CMK (cell line): ENCODE measurements at regions not wholly inside any gene's neighbourhood (a gene's known extent, or its start where the extent isn't known, plus 50 kb on each side); places are given as distances from the start of the nearest gene placed in this dataset.
A peak's percentile ranks its signal among the peaks of the same experiment; 100 is the strongest.

Experiments
- DNase-seq: peaks from one replicate; pipeline ENCODE4 v3.0.0-alpha.2; 2010; ENCODE audit warnings: low read depth

GRCh38 chr2:128473175-128474035, 154.7 kb upstream of the HS6ST1 start:
- DNase-seq = peak; percentile 98

GRCh38 chr2:128474036-128474955, 155.6 kb upstream of the HS6ST1 start:
- DNase-seq = peak; percentile 46

GRCh38 chr2:128474962-128475361, 156.3 kb upstream of the HS6ST1 start:
- DNase-seq = no peak

GRCh38 chr2:128475427-128476211, 157.0 kb upstream of the HS6ST1 start:
- no peak for DNase-seq

GRCh38 chr2:128477026-128477820, 158.6 kb upstream of the HS6ST1 start:
- DNase-seq = no peak

- no peak for DNase-seq
These were observed 159.2 kb upstream of the HS6ST1 start for GRCh38 chr2:128477891-128478290.

GRCh38 chr2:128485761-128486639, 167.3 kb upstream of the HS6ST1 start:
- no peak for DNase-seq

GRCh38 chr2:128486640-128487375, 168.1 kb upstream of the HS6ST1 start:
- no peak for DNase-seq

- no peak for DNase-seq
These were observed 169.2 kb upstream of the HS6ST1 start for GRCh38 chr2:128487650-128488387.

GRCh38 chr2:128488434-128488833, 169.8 kb upstream of the HS6ST1 start:
- DNase-seq = no peak

- DNase-seq = no peak
These were observed 171.0 kb upstream of the HS6ST1 start for GRCh38 chr2:128489526-128490273.

- DNase-seq = no peak
These were observed 171.7 kb upstream of the HS6ST1 start for GRCh38 chr2:128490321-128490720.

GRCh38 chr2:128490881-128491691, 172.4 kb upstream of the HS6ST1 start:
- no peak for DNase-seq

- DNase-seq = no peak
These were observed 173.1 kb upstream of the HS6ST1 start for GRCh38 chr2:128491692-128492244.

- no peak for DNase-seq
These were observed 174.5 kb upstream of the HS6ST1 start for GRCh38 chr2:128492966-128493811.

GRCh38 chr2:128493880-128494279, 175.2 kb upstream of the HS6ST1 start:
- no peak for DNase-seq
